Skeletal muscle satellite cell (primary cell): ENCODE measurements at regions not wholly inside any gene's neighbourhood (a gene's known extent, or its start where the extent isn't known, plus 50 kb on each side); places are given as distances from the start of the nearest gene placed in this dataset.

Experiments
- H3K27me3 ChIP-seq: 2 replicates; pipeline ENCODE4 v1.7.0; 2013; ENCODE audit warnings: low read length; ENCODE audit not compliant: control insufficient read depth, insufficient read depth
- H3K36me3 ChIP-seq: 2 replicates; pipeline ENCODE4 v1.7.0; 2013; ENCODE audit warnings: mild to moderate bottlenecking, control low read depth, low read length; ENCODE audit not compliant: insufficient read depth
- H3K4me1 ChIP-seq: 2 replicates; pipeline ENCODE4 v1.7.0; 2013; ENCODE audit warnings: low read length; ENCODE audit not compliant: control insufficient read depth, insufficient read depth
- H3K4me2 ChIP-seq: 2 replicates; pipeline ENCODE4 v1.7.0; 2013; ENCODE audit warnings: mild to moderate bottlenecking, low read length
- H3K4me3 ChIP-seq: 2 replicates; pipeline ENCODE4 v1.7.0; 2013; ENCODE audit warnings: low read length
- H3K9ac ChIP-seq: 2 replicates; pipeline ENCODE4 v1.7.0; 2013; ENCODE audit warnings: mild to moderate bottlenecking, low read depth, low read length, moderate library complexity
- H3K9me3 ChIP-seq: replicated peaks from 2 replicates; pipeline ENCODE4 v1.7.0; 2013; ENCODE audit warnings: mild to moderate bottlenecking, control low read depth, low read length

DNA sequence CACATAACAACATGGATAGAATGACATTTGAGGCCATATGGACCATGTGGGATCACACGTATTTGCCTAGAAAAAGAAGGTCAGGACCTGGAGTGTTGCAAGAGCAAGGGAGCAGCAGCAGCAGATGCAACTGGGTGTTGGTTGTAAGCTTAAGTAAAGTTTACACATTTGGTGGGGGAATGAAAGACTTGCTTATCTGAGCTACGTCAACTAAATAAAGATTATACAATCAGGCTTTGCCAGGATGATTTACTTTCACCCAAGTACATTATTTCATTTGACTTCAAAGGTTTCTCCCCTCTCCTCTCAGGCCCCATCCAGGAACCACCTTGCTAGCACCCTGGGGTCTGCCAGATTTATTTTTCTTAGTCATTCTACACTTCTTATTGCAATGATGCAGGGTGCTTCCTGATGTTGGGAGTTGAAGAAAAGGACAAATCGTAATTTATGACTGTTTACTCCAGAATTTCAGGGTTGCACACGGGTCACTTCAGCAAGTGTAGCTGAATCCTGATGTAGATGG, 591.9 kb upstream of the IGFBP3 start:
- H3K9ac ChIP-seq, result no peak overlapping the region
- no peak overlapping the region for H3K4me3 ChIP-seq
- no peak overlapping the region for H3K4me2 ChIP-seq
- H3K4me1 ChIP-seq, result no peaks in the 10 kb centered on the region
- no peaks in the 10 kb centered on the region for H3K36me3 ChIP-seq
- no peaks in the 10 kb centered on the region for H3K27me3 ChIP-seq
- H3K9me3 ChIP-seq, result no peaks in the 10 kb centered on the region

DNA sequence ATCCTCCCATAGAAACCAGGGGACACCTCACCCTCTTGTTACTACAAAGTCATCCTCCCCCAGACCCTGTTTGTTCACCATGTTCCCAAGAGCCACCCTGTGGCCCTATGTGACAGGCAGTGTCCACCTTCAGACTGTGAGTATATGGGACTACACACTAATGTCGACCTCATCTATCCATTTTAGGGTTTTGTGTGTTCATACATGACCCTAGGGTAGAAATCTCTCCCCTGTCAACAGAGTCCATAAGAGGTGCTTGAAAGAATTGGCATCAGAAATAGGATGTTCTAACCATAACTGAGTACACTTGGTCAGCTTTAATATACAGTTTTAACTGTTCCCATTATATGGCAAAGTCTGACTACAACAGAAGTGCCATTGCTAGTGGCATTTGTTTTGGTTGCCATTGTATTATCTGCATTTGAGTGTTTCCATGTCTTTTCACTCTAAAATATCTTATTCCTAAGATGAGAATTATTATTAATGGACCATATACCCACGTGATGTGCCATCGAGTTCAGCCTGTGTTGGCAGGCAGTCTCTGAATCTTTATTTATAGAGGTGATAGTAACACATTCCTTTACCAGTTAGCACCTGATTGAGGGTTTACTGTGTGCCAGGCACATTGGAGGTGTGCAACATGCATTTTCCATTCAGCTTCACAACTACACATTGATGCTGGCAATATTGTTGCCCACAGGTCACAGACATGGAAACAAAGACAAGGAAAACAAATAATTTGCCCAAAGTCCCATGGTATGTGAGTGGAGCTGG, 590.6 kb upstream of the IGFBP3 start:
- no peaks in the 10 kb centered on the region for H3K4me1 ChIP-seq
- no peaks in the 10 kb centered on the region for H3K27me3 ChIP-seq
- no peak overlapping the region for H3K4me2 ChIP-seq
- H3K36me3 ChIP-seq, result no peaks in the 10 kb centered on the region
- no peak overlapping the region for H3K4me3 ChIP-seq
- no peak overlapping the region for H3K9ac ChIP-seq
- no peaks in the 10 kb centered on the region for H3K9me3 ChIP-seq

DNA sequence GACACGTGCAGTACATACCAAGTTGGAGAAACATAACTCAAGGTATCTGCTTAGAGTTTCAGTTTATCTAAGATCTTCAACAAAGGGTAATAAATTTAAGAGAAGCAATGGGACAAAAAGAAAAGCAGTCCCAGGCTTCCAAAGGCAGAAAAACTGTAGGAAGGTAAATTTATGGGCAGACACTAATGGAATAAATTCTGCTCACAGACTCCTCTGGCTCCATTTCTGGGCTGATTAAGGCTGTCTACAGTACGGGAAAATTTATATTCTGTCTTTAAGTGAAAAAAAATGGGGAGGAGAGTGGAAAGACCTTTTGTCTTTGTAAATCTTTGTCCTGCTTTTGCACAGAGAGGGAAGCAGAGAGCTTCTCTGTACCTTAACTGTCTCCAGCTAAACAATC, 587.5 kb upstream of the IGFBP3 start:
- no peaks in the 10 kb centered on the region for H3K36me3 ChIP-seq
- H3K9ac ChIP-seq, result no peak overlapping the region
- no peaks in the 10 kb centered on the region for H3K9me3 ChIP-seq
- H3K27me3 ChIP-seq, result no peaks in the 10 kb centered on the region
- H3K4me2 ChIP-seq, result no peak overlapping the region
- no peak overlapping the region for H3K4me3 ChIP-seq
- H3K4me1 ChIP-seq, result no peaks in the 10 kb centered on the region

DNA sequence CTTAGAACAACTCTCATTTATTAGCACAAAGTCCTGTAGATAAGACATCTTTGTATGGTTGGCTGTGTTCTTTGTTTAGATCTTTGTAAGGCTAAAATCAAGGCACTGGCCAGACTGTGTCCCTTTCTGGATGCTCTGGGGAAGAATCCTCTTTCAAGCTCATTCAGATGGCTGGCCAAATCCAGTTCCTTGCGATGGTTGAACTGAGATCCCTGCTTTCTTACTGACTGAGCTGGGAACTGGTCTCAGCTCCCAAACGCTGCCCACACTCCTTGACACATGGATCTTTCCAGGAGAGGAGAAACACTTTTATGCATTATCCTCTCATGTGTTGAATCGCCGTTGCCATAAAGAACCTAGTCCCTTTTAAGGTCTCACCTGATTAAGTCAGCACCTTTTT, 586.5 kb upstream of the IGFBP3 start:
- Histone ChIP-seq H3K4me1 (no peaks in the 10 kb centered on the region), H3K4me2 (no peak overlapping the region), H3K9me3 (no peaks in the 10 kb centered on the region), H3K27me3 (no peaks in the 10 kb centered on the region), H3K4me3 (no peak overlapping the region), H3K36me3 (no peaks in the 10 kb centered on the region), H3K9ac (no peak overlapping the region)

DNA sequence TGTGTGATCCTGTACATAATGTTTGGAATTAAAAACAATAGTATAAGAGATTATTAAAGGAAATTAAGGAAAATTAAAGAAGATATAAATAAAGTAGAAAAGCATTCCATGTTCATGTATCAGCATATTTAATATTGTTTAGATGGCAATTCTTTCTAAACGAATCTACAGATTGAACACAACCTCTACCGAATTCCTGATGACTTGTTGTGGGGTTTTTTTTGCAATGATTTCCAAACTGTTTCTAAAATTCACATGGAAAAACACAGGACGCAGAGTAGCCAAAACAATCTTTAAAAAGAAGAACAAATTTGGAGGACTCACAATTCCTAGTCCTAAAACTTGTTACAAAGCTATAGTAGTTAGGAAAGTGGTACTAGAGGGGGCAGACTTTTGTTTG, 573.4 kb upstream of the IGFBP3 start:
- H3K9me3 ChIP-seq, result no peaks in the 10 kb centered on the region

DNA sequence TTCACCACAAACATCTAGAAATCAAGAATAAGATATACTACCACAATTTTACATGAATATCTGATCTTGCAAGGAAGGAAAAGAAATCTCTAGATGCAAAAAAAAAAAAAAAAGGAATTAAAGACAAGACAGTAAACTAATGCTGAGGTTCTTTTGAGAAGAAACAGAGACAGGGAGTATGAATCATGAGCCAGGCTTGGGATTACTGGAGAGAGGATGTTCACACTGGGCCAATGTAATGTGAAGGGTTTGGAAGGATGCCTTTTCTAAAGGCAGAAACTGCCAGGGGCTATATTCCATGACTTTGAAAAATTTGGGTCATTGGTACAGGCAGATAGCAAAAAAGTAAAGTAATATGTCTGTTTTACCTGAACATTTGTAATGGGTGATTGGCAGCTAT, 573.0 kb upstream of the IGFBP3 start:
- no peaks in the 10 kb centered on the region for H3K27me3 ChIP-seq
- H3K9me3 ChIP-seq, result no peaks in the 10 kb centered on the region
- H3K9ac ChIP-seq, result no peak overlapping the region
- no peak overlapping the region for H3K4me3 ChIP-seq
- H3K36me3 ChIP-seq, result no peaks in the 10 kb centered on the region
- H3K4me2 ChIP-seq, result no peak overlapping the region
- H3K4me1 ChIP-seq, result no peaks in the 10 kb centered on the region

More for the DNA sequence above, 573.4 kb upstream of the IGFBP3 start:
- Histone ChIP-seq H3K36me3 (no peaks in the 10 kb centered on the region), H3K27me3 (no peaks in the 10 kb centered on the region), H3K9ac (no peak overlapping the region), H3K4me2 (no peak overlapping the region), H3K4me1 (no peaks in the 10 kb centered on the region), H3K4me3 (no peak overlapping the region)

DNA sequence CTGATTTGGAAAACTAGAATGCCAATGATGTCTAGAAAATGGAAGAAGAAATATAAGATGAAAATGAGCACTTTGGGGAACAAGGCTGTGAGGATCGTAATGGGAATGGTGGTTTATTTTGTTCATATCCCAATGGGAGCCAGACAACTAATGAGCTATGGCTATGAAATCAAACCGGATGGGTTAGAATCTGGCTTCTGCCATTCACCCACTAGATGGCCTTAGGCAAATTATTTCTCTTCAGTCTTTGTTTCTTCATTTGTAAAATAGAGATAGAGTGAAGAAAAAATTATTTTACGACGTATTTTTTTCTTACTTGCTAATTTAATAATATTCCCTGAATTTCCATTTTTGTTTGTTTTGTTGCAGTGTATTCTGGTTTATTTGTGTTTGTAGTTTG, 572.1 kb upstream of the IGFBP3 start:
- Histone ChIP-seq H3K4me1 (no peaks in the 10 kb centered on the region), H3K4me3 (no peak overlapping the region), H3K27me3 (no peaks in the 10 kb centered on the region), H3K9me3 (no peaks in the 10 kb centered on the region), H3K36me3 (no peaks in the 10 kb centered on the region), H3K4me2 (no peak overlapping the region), H3K9ac (no peak overlapping the region)

DNA sequence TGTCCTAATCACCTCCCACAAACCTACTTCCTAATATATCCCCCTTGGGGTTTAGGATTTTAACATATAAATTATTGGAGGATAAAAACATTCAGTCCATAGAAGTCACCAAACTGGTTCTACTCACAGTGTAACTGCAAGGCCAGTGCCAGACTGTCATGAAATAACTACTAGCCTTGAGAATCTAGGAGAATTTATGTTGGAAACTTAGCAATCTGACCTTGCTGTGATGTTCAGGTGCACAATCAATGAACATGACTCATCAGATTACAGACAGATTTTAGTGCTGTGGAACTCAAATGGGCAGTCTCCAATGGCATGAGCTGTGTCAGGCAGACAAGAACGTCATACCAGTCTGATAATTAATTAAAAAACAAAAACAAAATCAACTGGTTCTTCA, 571.4 kb upstream of the IGFBP3 start:
- Histone ChIP-seq H3K4me3 (no peak overlapping the region), H3K9ac (no peak overlapping the region), H3K27me3 (no peaks in the 10 kb centered on the region), H3K36me3 (no peaks in the 10 kb centered on the region), H3K9me3 (no peaks in the 10 kb centered on the region), H3K4me1 (no peaks in the 10 kb centered on the region), H3K4me2 (no peak overlapping the region)

DNA sequence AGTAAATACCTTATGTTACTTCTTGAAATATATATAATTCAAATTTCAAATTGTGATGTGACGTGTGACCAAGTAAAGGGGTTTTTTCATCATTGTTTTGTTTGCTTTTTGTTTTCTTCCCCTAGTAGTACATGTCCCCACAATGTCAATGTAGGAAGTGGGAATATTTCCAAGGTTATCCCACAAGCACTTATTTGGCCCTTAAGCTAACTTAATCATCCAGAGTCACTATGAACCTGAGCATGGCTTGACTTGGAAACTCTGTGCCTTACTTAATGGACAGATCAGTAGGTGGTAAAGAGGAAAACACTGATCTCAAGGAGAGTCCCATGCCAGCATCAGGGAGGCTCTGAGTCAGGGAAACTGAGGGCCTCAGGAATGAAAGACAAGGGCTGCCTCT, 569.3 kb upstream of the IGFBP3 start:
- no peak overlapping the region for H3K4me3 ChIP-seq
- no peak overlapping the region for H3K9ac ChIP-seq
- H3K36me3 ChIP-seq, result no peaks in the 10 kb centered on the region
- no peaks in the 10 kb centered on the region for H3K27me3 ChIP-seq
- H3K9me3 ChIP-seq, result no peaks in the 10 kb centered on the region
- H3K4me2 ChIP-seq, result no peak overlapping the region
- peaks cover 20% of the 10 kb centered on the region for H3K4me1 ChIP-seq

DNA sequence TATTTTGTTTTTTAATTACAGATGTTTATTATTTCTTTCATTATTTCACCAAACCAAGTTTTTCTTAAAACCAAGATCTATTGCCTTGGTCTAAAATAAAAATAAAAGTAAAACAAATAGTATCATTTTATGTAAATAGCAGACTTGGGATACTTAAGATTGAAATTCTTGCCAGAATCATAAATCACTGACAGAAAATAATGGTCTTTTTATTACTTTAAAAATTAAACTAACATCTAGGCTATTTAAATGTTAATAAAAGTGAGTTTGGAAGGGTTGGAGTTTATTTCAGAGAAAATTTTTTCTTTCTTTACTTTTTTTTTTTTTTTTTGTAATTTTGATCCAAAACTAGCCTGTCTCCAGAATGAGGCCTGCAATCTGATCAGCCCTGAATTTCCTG, 568.0 kb upstream of the IGFBP3 start:
- Histone ChIP-seq H3K4me1 (peaks cover 25% of the 10 kb centered on the region), H3K9ac (no peak overlapping the region), H3K9me3 (no peaks in the 10 kb centered on the region), H3K36me3 (no peaks in the 10 kb centered on the region), H3K4me3 (no peak overlapping the region), H3K27me3 (no peaks in the 10 kb centered on the region), H3K4me2 (no peak overlapping the region)

DNA sequence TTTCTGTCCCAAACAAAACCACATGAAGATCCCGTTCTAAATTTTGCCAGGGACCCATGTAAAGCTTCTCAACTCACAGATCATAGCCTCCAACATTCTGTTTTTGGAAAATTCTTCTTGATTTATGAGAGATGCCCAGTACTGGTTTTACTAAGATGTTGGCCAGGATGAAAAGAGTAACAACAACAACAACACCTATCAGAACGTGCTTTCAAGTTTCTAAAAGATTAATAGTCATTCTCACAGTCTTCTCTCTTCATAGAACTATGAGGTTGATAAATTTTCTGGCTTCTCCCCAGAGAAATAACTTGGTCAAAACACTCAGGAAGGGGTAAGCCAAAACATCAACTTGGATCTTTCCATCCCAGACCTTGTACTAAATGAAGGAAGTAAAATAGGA, 567.5 kb upstream of the IGFBP3 start:
- H3K4me2 ChIP-seq, result no peak overlapping the region
- H3K9ac ChIP-seq, result no peak overlapping the region
- no peaks in the 10 kb centered on the region for H3K36me3 ChIP-seq
- no peaks in the 10 kb centered on the region for H3K9me3 ChIP-seq
- H3K27me3 ChIP-seq, result no peaks in the 10 kb centered on the region
- no peak overlapping the region for H3K4me3 ChIP-seq
- H3K4me1 ChIP-seq, result peaks cover 25% of the 10 kb centered on the region
